ENCODE measurements at regions not wholly inside any gene's neighbourhood (a gene's known extent, or its start where the extent isn't known, plus 50 kb on each side); places are given as distances from the start of the nearest gene placed in this dataset.

- TF ChIP-seq CTCF (IDR thresholded peaks at IDR 0.05; ENCODE audit: low read length): no peak
- TF ChIP-seq EZH2 (IDR thresholded peaks at IDR 0.05; ENCODE audit: borderline replicate concordance, low read length): no peak
These were observed 142.4 kb upstream of the GLRA2 start for GRCh38 chrX:14386981-14387380.
